ENCODE measurements at regions not wholly inside any gene's neighbourhood (a gene's known extent, or its start where the extent isn't known, plus 50 kb on each side); places are given as distances from the start of the nearest gene placed in this dataset.

- no peaks in the 10 kb centered on the region for H3K9me2 ChIP-seq (ENCODE audit: low read depth, low read length)
- no peaks in the 10 kb centered on the region for H3K36me3 ChIP-seq (ENCODE audit: insufficient read depth, low read length)
- H3K27ac ChIP-seq (ENCODE audit: low read depth, low read length, poor library complexity, severe bottlenecking), result no peak overlapping the region
- no peak overlapping the region for H2AFZ ChIP-seq (ENCODE audit: low read length)
- no peak overlapping the region for H3K4me2 ChIP-seq (ENCODE audit: low read length)
- no peak overlapping the region for H3K9ac ChIP-seq (ENCODE audit: low read length)
- TF ChIP-seq EZH2 (IDR thresholded peaks at IDR 0.05; ENCODE audit: borderline replicate concordance, low read length), result no peak
- no peak for TF ChIP-seq CTCF (IDR thresholded peaks at IDR 0.05; ENCODE audit: low read length)
- H3K4me1 ChIP-seq (ENCODE audit: insufficient read depth, low read length, severe bottlenecking), result no peaks in the 10 kb centered on the region
- no peaks in the 10 kb centered on the region for H3K79me2 ChIP-seq (ENCODE audit: insufficient read depth, low read length)
- no peaks in the 10 kb centered on the region for H3F3A ChIP-seq (ENCODE audit: insufficient read depth, low read length)
- H4K20me1 ChIP-seq (ENCODE audit: insufficient read depth, low read length), result no peaks in the 10 kb centered on the region
- no peaks in the 10 kb centered on the region for H3K27me3 ChIP-seq (ENCODE audit: insufficient read depth, low read length)
- H3K9me3 ChIP-seq (ENCODE audit: low read length), result no peaks in the 10 kb centered on the region
- H3K4me3 ChIP-seq (ENCODE audit: low read depth, low read length, poor library complexity, severe bottlenecking), result no peak overlapping the region
Measured at GRCh38 chrX:39843318-39843717, 254.4 kb downstream of the BCOR start.

- H3K79me2 ChIP-seq (ENCODE audit: insufficient read depth, low read length), result no peaks in the 10 kb centered on the region
- TF ChIP-seq EZH2 (IDR thresholded peaks at IDR 0.05; ENCODE audit: borderline replicate concordance, low read length) (no peak), CTCF (IDR thresholded peaks at IDR 0.05; ENCODE audit: low read length) (no peak)
Measured at GRCh38 chrX:39845233-39845632, 252.5 kb downstream of the BCOR start.

GRCh38 chrX:39846460-39846859 lies 251.3 kb downstream of the BCOR start:
- Histone ChIP-seq H3K79me2 (ENCODE audit: insufficient read depth, low read length) (no peaks in the 10 kb centered on the region), H3K9me2 (ENCODE audit: low read depth, low read length) (no peaks in the 10 kb centered on the region), H3F3A (ENCODE audit: insufficient read depth, low read length) (no peaks in the 10 kb centered on the region), H2AFZ (ENCODE audit: low read length) (no peak overlapping the region), H4K20me1 (ENCODE audit: insufficient read depth, low read length) (no peaks in the 10 kb centered on the region), H3K9me3 (ENCODE audit: low read length) (no peaks in the 10 kb centered on the region), H3K4me1 (ENCODE audit: insufficient read depth, low read length, severe bottlenecking) (no peaks in the 10 kb centered on the region), H3K27ac (ENCODE audit: low read depth, low read length, poor library complexity, severe bottlenecking) (no peak overlapping the region), H3K27me3 (ENCODE audit: insufficient read depth, low read length) (no peaks in the 10 kb centered on the region), H3K4me3 (ENCODE audit: low read depth, low read length, poor library complexity, severe bottlenecking) (no peak overlapping the region), H3K4me2 (ENCODE audit: low read length) (no peak overlapping the region), H3K36me3 (ENCODE audit: insufficient read depth, low read length) (no peaks in the 10 kb centered on the region), H3K9ac (ENCODE audit: low read length) (no peak overlapping the region)
- TF ChIP-seq CTCF (IDR thresholded peaks at IDR 0.05; ENCODE audit: low read length), result no peak
- TF ChIP-seq EZH2 (IDR thresholded peaks at IDR 0.05; ENCODE audit: borderline replicate concordance, low read length), result no peak

More at GRCh38 chrX:39845233-39845632, 252.5 kb downstream of the BCOR start:
- H3K27ac ChIP-seq (ENCODE audit: low read depth, low read length, poor library complexity, severe bottlenecking), result no peak overlapping the region
- no peak overlapping the region for H3K9ac ChIP-seq (ENCODE audit: low read length)
- no peaks in the 10 kb centered on the region for H3F3A ChIP-seq (ENCODE audit: insufficient read depth, low read length)
- no peak overlapping the region for H3K4me2 ChIP-seq (ENCODE audit: low read length)
- no peaks in the 10 kb centered on the region for H3K9me3 ChIP-seq (ENCODE audit: low read length)
- H4K20me1 ChIP-seq (ENCODE audit: insufficient read depth, low read length), result no peaks in the 10 kb centered on the region
- no peaks in the 10 kb centered on the region for H3K36me3 ChIP-seq (ENCODE audit: insufficient read depth, low read length)
- no peaks in the 10 kb centered on the region for H3K27me3 ChIP-seq (ENCODE audit: insufficient read depth, low read length)
- no peaks in the 10 kb centered on the region for H3K4me1 ChIP-seq (ENCODE audit: insufficient read depth, low read length, severe bottlenecking)
- H3K4me3 ChIP-seq (ENCODE audit: low read depth, low read length, poor library complexity, severe bottlenecking), result no peak overlapping the region
- H3K9me2 ChIP-seq (ENCODE audit: low read depth, low read length), result no peaks in the 10 kb centered on the region
- H2AFZ ChIP-seq (ENCODE audit: low read length), result no peak overlapping the region
